ENCODE measurements at regions not wholly inside any gene's neighbourhood (a gene's known extent, or its start where the extent isn't known, plus 50 kb on each side); places are given as distances from the start of the nearest gene placed in this dataset.
"Not testable (repeated sequence)": the region's sequence is repeated elsewhere in the genome, so short reads cannot be mapped to it uniquely, and the experiment has no call there.

DNA sequence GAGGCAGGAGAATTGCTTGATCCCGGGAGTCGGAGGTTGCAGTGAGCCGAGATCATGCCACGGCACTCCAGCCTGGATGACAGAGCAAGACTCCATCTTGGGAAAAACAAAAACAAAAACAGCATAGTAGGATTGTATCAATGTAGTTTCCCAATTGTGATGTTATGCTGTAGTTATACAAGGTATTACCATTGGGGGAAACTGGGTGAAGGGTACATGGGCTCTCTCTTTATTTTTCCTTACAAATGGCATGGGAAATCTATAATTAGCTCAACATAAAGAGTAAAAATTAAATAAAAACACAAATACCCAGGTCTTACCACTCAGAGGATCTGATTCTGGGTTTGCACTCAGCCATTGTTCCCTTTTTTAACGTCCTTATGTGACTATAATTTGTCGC is 107.9 kb downstream of the KATNIP start:
- H3K9me3 ChIP-seq (ENCODE audit: control insufficient read depth, insufficient read depth, low read length), result no peaks in the 10 kb centered on the region
- H3K27me3 ChIP-seq (ENCODE audit: control insufficient read depth, insufficient read depth, low read length), result no peaks in the 10 kb centered on the region
- no peak overlapping the region for H3K4me3 ChIP-seq (ENCODE audit: low read depth, low read length)
- peaks cover 8% of the 10 kb centered on the region for H3K4me1 ChIP-seq (ENCODE audit: control insufficient read depth, insufficient read depth, low read length)
- 0 out of 2 replicates have a peak, but pooled peaks cover 3% of the 10 kb centered on the region for H3K36me3 ChIP-seq (ENCODE audit: control insufficient read depth, insufficient read depth, low read length)
- H3K27ac ChIP-seq (ENCODE audit: low read depth, low read length), result no peak overlapping the region
- no peak overlapping the region for H3K9ac ChIP-seq (ENCODE audit: low read depth, low read length)

DNA sequence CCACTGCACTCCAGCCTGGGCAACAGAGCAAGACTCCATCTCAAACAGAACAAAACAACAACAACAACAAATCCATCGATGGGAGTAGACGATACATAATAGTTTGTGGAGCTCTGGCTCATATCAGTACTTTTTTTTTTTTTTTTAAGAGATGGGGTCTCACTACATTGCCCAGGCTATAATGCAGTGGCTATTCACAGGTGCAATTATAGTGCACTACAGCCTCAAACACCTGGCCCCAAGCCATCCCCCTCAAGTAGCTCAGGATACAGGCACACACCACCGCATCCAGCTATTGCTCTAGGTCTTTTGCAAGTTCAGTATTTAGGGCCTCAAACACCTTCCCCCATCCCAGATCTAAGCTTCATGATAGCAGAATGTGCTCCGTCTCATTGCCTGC is 110.6 kb downstream of the KATNIP start:
- Histone ChIP-seq H3K9ac (ENCODE audit: low read depth, low read length) (no peak overlapping the region), H3K27me3 (ENCODE audit: control insufficient read depth, insufficient read depth, low read length) (no peaks in the 10 kb centered on the region), H3K36me3 (ENCODE audit: control insufficient read depth, insufficient read depth, low read length) (0 out of 2 replicates have a peak, but pooled peaks cover 3% of the 10 kb centered on the region), H3K4me3 (ENCODE audit: low read depth, low read length) (no peak overlapping the region), H3K9me3 (ENCODE audit: control insufficient read depth, insufficient read depth, low read length) (no peaks in the 10 kb centered on the region), H3K4me1 (ENCODE audit: control insufficient read depth, insufficient read depth, low read length) (no peaks in the 10 kb centered on the region), H3K27ac (ENCODE audit: low read depth, low read length) (no peak overlapping the region)

DNA sequence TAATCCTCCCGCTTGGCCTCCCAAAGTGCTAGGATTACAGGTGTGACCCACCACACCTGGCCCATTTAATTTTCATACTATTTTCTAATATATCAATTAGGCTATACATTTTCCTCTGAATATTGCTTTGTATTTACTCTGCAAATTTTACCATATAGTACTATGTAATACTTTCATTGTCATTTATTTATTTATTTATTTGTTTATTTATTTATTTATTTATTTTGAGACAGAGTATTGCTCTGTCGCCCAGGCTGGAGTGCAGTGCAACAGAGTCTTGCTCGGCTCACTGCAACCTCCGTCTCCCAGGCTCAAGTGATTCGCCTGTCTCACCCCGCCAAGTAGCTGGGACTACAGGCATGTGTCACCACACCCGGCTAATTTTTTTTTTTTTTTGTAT is 113.3 kb downstream of the KATNIP start:
- H3K4me3 ChIP-seq (ENCODE audit: low read depth, low read length); H3K9ac ChIP-seq (ENCODE audit: low read depth, low read length); H3K27ac ChIP-seq (ENCODE audit: low read depth, low read length); H3K4me1 ChIP-seq (ENCODE audit: control insufficient read depth, insufficient read depth, low read length); H3K9me3 ChIP-seq (ENCODE audit: control insufficient read depth, insufficient read depth, low read length); H3K36me3 ChIP-seq (ENCODE audit: control insufficient read depth, insufficient read depth, low read length); H3K27me3 ChIP-seq (ENCODE audit: control insufficient read depth, insufficient read depth, low read length): not testable (repeated sequence)

DNA sequence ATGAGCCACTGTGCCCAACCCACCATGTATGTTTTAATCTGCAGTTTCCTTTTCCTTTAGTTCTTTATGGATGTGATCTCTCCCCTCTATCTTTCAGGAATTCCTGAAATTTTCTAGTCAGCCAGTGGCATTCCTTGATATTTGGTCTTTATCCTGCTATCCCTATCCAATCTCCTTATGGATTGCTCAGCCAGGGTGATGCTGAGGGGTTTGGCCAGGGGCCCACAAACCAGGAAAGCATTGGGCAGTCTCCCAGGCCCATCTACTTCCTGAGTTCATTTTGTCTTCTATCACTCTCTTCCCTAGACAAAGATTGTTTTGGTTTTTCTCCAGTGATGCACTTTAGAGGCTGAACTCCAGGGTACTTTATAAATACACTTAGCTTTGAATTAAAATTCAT is 115.9 kb downstream of the KATNIP start:
- Histone ChIP-seq H3K4me1 (ENCODE audit: control insufficient read depth, insufficient read depth, low read length) (no peaks in the 10 kb centered on the region), H3K9ac (ENCODE audit: low read depth, low read length) (no peak overlapping the region), H3K36me3 (ENCODE audit: control insufficient read depth, insufficient read depth, low read length) (no peaks in the 10 kb centered on the region), H3K27me3 (ENCODE audit: control insufficient read depth, insufficient read depth, low read length) (no peaks in the 10 kb centered on the region), H3K9me3 (ENCODE audit: control insufficient read depth, insufficient read depth, low read length) (no peaks in the 10 kb centered on the region), H3K27ac (ENCODE audit: low read depth, low read length) (no peak overlapping the region), H3K4me3 (ENCODE audit: low read depth, low read length) (no peak overlapping the region)

DNA sequence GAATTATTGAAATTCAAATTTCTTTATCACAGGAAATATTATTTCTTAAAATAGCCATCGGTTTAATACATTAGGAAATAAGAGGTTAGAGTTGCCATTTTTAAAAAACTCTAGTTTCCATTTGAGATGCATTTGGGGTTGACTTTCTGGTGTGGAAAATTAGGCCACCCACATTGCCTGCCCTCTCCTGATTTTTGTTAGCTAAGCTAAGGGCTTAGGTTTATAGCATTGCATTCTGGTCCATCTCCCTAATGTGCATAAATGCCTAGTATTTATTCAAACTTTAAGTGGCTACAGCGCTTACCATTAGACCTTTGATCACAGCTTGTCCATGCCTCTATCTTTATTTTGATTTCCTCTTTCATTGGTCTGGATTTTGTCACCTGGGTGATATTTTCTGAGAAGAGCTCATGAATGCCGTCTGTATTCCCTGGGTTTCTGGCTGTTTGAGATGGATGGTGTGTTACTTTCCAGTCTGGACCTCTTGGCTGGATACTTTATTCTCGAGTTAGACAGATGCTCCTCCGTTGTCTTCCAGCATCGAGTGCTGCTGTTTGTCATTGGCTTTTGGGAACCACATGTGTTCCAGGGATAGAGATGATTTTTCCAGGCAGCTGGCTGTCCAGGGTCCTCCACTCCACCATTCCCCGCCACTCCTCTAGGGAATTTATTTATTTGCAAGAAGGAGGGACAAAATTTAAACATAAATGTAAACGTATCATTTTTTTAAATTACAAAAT is 120.3 kb downstream of the KATNIP start:
- Histone ChIP-seq H3K36me3 (ENCODE audit: control insufficient read depth, insufficient read depth, low read length) (no peaks in the 10 kb centered on the region), H3K4me1 (ENCODE audit: control insufficient read depth, insufficient read depth, low read length) (no peaks in the 10 kb centered on the region), H3K27ac (ENCODE audit: low read depth, low read length) (no peak overlapping the region), H3K9me3 (ENCODE audit: control insufficient read depth, insufficient read depth, low read length) (no peaks in the 10 kb centered on the region), H3K9ac (ENCODE audit: low read depth, low read length) (no peak overlapping the region), H3K4me3 (ENCODE audit: low read depth, low read length) (no peak overlapping the region), H3K27me3 (ENCODE audit: control insufficient read depth, insufficient read depth, low read length) (no peaks in the 10 kb centered on the region)

DNA sequence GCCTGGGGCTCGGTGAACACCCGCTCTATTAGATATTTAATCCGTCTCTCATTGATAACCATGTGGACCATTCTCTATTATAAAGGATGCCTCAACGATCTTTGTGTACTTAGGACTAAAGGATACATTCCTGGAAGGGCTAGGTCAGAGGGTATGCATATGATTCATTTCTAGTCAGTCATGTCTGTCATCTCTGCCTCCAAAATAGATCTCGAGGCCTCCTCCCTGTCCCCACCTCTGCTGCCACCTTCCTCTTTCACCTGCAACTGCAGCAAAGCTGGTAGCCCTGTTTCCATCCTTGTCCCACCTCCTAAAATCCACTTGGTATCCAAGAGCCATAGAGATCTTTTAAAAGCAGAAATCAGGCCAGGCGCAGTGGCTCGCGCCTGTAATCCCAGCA is 121.5 kb downstream of the KATNIP start:
- Histone ChIP-seq H3K27me3 (ENCODE audit: control insufficient read depth, insufficient read depth, low read length) (no peaks in the 10 kb centered on the region), H3K4me3 (ENCODE audit: low read depth, low read length) (no peak overlapping the region), H3K4me1 (ENCODE audit: control insufficient read depth, insufficient read depth, low read length) (no peaks in the 10 kb centered on the region), H3K9me3 (ENCODE audit: control insufficient read depth, insufficient read depth, low read length) (no peaks in the 10 kb centered on the region), H3K27ac (ENCODE audit: low read depth, low read length) (no peak overlapping the region), H3K36me3 (ENCODE audit: control insufficient read depth, insufficient read depth, low read length) (no peaks in the 10 kb centered on the region), H3K9ac (ENCODE audit: low read depth, low read length) (no peak overlapping the region)

DNA sequence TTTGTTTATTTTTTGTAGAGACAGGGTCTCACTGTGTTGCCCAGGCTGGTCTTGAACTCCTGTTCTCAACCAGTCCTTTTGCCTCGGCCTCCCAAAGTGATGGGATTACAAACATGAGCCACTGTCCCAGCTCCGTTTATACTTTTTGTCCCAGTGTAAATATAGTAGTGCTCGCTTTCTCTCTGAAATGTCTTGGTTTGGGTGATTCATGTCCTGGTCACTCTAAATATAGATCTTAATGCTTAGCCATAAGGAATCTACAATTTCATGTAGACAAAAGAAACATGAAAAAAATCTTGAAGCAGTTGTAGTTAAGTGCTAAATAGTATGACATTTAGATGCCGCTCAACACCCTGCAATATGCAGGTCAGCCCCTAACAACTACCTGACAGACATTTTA is 126.9 kb downstream of the KATNIP start:
- H3K4me1 ChIP-seq (ENCODE audit: control insufficient read depth, insufficient read depth, low read length), result no peaks in the 10 kb centered on the region
- no peak overlapping the region for H3K4me3 ChIP-seq (ENCODE audit: low read depth, low read length)
- no peak overlapping the region for H3K27ac ChIP-seq (ENCODE audit: low read depth, low read length)
- H3K9ac ChIP-seq (ENCODE audit: low read depth, low read length), result no peak overlapping the region
- H3K36me3 ChIP-seq (ENCODE audit: control insufficient read depth, insufficient read depth, low read length), result peaks cover 11% of the 10 kb centered on the region; the same call in 1 of the 2 replicates
- H3K9me3 ChIP-seq (ENCODE audit: control insufficient read depth, insufficient read depth, low read length), result no peaks in the 10 kb centered on the region
- H3K27me3 ChIP-seq (ENCODE audit: control insufficient read depth, insufficient read depth, low read length), result no peaks in the 10 kb centered on the region

DNA sequence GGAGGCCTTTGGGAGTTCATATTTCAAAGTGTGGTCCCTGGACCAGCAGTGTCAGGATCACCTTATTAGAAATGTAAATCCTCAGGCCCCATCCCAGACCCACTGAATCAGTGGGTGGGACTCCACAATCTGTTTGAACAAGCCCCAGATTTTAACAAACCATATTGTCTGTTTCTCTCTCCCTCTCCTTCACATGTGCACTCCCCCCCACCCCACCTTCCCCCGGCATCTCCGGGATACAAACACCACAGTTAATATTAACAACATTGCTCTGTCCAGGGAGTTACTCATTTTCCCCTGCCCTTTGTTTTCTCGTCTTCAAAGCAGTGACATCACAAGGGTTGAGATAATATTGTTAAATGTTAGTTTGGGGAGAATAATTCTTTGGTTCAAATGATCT is 127.3 kb downstream of the KATNIP start:
- H3K4me1 ChIP-seq (ENCODE audit: control insufficient read depth, insufficient read depth, low read length), result no peaks in the 10 kb centered on the region
- H3K4me3 ChIP-seq (ENCODE audit: low read depth, low read length), result no peak overlapping the region
- H3K9me3 ChIP-seq (ENCODE audit: control insufficient read depth, insufficient read depth, low read length), result no peaks in the 10 kb centered on the region
- H3K27ac ChIP-seq (ENCODE audit: low read depth, low read length), result no peak overlapping the region
- H3K27me3 ChIP-seq (ENCODE audit: control insufficient read depth, insufficient read depth, low read length), result no peaks in the 10 kb centered on the region
- no peak overlapping the region for H3K9ac ChIP-seq (ENCODE audit: low read depth, low read length)
- peaks cover 14% of the 10 kb centered on the region; the same call in 1 of the 2 replicates for H3K36me3 ChIP-seq (ENCODE audit: control insufficient read depth, insufficient read depth, low read length)

DNA sequence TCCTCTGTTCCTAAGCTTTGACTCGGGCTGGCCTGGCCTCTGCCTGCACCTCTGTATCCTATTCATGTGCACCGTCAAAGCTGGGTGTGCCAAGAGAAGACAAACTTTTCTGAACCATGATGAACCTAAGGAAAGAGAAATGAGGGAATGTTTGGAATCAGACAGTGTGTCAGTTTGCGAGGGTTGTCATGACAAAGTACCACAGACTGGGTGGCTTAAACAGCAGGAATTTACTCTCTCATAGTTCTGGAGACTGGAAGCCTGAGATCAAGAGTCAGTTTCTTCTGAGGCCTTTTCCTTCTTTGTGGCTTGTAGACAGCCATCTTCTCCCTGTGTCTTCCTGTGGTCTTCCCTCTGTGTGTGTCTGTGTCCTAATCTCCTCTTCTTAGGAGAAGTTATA is 129.0 kb downstream of the KATNIP start:
- Histone ChIP-seq H3K9ac (ENCODE audit: low read depth, low read length) (no peak overlapping the region), H3K4me1 (ENCODE audit: control insufficient read depth, insufficient read depth, low read length) (no peaks in the 10 kb centered on the region), H3K27ac (ENCODE audit: low read depth, low read length) (no peak overlapping the region), H3K4me3 (ENCODE audit: low read depth, low read length) (no peak overlapping the region), H3K27me3 (ENCODE audit: control insufficient read depth, insufficient read depth, low read length) (no peaks in the 10 kb centered on the region), H3K9me3 (ENCODE audit: control insufficient read depth, insufficient read depth, low read length) (no peaks in the 10 kb centered on the region), H3K36me3 (ENCODE audit: control insufficient read depth, insufficient read depth, low read length) (peaks cover 15% of the 10 kb centered on the region; the same call in 1 of the 2 replicates)

DNA sequence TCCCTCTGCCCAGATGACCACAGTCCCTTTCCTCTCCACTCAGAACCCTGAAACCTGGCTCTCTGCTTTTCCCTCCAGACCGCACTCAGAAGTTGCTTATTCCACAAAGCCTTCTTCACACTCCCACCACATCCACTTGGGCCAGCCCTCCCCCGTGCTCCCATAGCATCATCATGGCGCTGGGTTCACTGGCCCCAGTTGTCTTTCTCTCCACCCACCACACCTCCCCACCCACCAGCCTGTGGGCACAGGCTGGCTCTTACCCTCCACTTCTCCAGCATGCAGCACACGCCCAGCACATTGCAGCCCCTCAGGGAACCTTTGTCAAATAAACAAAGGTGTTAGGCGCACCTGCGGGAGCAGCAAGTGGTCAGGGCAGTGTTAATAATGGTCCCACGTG is 130.0 kb downstream of the KATNIP start:
- no peaks in the 10 kb centered on the region for H3K4me1 ChIP-seq (ENCODE audit: control insufficient read depth, insufficient read depth, low read length)
- H3K9ac ChIP-seq (ENCODE audit: low read depth, low read length), result no peak overlapping the region

DNA sequence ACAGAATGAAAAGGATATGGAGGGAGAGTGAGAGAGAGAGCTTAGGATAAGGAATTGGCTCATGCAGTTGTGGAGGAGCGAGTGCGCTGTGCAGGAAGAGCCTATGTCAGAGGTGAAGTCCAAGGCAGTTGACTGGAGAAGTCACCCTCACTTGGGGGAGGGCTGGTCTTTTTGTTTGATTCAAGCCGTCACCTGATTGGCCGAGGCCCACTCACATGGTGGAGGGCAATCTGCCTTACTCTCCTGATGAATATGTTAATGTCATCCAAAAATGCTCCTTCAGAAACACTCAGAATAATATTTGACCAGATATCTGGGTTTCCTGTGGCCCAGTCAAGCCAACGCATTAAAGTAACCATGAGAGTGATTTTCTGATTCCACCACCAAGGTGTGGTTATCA is 131.7 kb downstream of the KATNIP start:
- no peaks in the 10 kb centered on the region for H3K27me3 ChIP-seq (ENCODE audit: control insufficient read depth, insufficient read depth, low read length)
- H3K4me1 ChIP-seq (ENCODE audit: control insufficient read depth, insufficient read depth, low read length), result no peaks in the 10 kb centered on the region

More for the DNA sequence above, 130.0 kb downstream of the KATNIP start:
- no peaks in the 10 kb centered on the region for H3K9me3 ChIP-seq (ENCODE audit: control insufficient read depth, insufficient read depth, low read length)
- H3K4me3 ChIP-seq (ENCODE audit: low read depth, low read length), result no peak overlapping the region
- H3K27ac ChIP-seq (ENCODE audit: low read depth, low read length), result no peak overlapping the region
- H3K27me3 ChIP-seq (ENCODE audit: control insufficient read depth, insufficient read depth, low read length), result no peaks in the 10 kb centered on the region
- H3K36me3 ChIP-seq (ENCODE audit: control insufficient read depth, insufficient read depth, low read length), result peaks cover 15% of the 10 kb centered on the region; the same call in 1 of the 2 replicates

More for the DNA sequence above, 131.7 kb downstream of the KATNIP start:
- H3K4me3 ChIP-seq (ENCODE audit: low read depth, low read length), result no peak overlapping the region
- H3K36me3 ChIP-seq (ENCODE audit: control insufficient read depth, insufficient read depth, low read length), result peaks cover 15% of the 10 kb centered on the region; the same call in 1 of the 2 replicates
- no peaks in the 10 kb centered on the region for H3K9me3 ChIP-seq (ENCODE audit: control insufficient read depth, insufficient read depth, low read length)
- no peak overlapping the region for H3K9ac ChIP-seq (ENCODE audit: low read depth, low read length)
- no peak overlapping the region for H3K27ac ChIP-seq (ENCODE audit: low read depth, low read length)
